GM19397 (cell line): ENCODE measurements at regions not wholly inside any gene's neighbourhood (a gene's known extent, or its start where the extent isn't known, plus 50 kb on each side); places are given as distances from the start of the nearest gene placed in this dataset.

Source experiments
- ATAC-seq: cut with Tn5 transposase; IDR thresholded peaks from one replicate; pipeline ENCODE4 v1.9.1; 2021; ENCODE audit warnings: mild to moderate bottlenecking, moderate library complexity; ENCODE audit not compliant: unreplicated experiment

DNA sequence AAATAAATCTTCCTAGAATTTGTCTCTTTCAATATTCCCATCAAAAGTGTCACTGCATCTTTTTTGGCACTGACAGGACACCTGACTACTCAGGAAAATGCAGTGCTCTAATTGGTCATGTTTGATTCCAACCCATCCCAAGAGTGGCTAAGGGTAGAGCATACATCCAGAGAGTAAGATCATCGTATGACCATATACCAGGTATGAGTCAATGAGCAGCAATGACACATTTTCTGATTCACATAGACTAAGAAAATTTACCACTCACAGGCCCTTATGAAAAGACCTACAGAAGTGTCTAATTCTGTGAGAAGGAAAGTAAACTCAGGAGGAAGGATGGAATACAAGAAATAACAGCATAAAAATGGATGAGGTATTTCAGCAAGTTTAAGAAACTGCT is 434.2 kb downstream of the ZIC1 start:
- no peak for ATAC-seq

DNA sequence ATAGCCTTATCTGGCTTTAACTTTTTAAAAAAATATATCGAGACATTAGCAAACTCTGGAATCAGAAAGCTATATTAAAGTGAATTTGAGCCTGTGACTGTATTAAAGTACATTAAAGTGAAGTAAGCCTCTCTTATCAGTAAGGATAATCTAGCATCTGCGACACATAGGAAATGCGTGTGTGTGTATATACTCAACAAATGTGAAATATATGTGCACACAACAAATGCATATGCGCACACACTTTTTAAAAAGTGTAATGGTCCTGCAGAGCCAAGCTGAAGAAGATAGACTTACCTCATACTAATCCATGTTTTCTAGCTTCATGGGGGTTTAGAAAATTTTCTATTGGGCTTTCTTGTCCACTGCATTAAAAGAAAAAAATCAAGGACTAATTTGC is 437.1 kb downstream of the ZIC1 start:
- ATAC-seq, result no peak

- no peak for ATAC-seq
These were observed 437.8 kb downstream of the ZIC1 start for GRCh38 chr3:147846854-147847478.

DNA sequence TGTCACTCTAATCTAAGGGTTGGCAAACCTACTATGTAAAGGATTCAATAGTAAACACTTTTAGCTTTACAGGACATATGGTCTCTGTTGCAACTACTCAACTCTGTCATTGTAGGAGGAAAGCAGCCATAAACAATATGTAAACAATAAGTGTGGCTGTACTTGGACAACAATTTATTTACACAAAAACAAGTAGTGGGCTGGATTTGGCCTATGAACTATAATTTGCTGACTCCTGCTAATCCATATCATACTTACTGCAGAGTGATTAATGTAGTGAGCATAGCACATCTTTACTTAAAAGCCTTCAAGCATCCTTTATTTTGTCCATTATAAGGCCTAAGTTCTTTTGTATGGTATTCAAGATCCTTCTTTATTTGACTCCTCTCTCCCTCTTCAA is 441.9 kb downstream of the ZIC1 start:
- ATAC-seq, result no peak

- ATAC-seq, result no peak
These were observed 445.4 kb downstream of the ZIC1 start for GRCh38 chr3:147854542-147854941.

GRCh38 chr3:147864754-147865354 is 455.7 kb downstream of the ZIC1 start:
- no peak for ATAC-seq

GRCh38 chr3:147866561-147866960 is 457.4 kb downstream of the ZIC1 start:
- no peak for ATAC-seq

- no peak for ATAC-seq
These were observed 463.4 kb downstream of the ZIC1 start for GRCh38 chr3:147872568-147872967.

DNA sequence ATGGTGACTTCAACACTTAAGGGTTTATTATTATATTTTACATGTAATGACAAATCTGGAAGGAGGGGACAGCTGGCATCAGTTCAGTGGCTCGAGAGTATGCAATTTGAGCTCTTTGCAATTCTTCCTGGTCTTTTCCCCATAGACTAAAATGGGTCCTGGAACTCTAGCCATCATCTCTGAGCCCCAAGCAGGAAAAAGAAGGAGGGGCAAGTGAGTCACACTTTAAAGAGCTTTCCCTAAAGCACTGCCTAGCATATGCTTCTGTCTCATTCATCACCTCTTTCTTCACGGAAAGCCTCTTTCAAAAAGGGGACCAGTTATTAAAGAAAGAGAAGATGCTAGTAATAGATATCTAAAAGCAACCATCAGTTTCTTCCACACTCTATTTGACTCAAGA is 466.3 kb downstream of the ZIC1 start:
- no peak for ATAC-seq

DNA sequence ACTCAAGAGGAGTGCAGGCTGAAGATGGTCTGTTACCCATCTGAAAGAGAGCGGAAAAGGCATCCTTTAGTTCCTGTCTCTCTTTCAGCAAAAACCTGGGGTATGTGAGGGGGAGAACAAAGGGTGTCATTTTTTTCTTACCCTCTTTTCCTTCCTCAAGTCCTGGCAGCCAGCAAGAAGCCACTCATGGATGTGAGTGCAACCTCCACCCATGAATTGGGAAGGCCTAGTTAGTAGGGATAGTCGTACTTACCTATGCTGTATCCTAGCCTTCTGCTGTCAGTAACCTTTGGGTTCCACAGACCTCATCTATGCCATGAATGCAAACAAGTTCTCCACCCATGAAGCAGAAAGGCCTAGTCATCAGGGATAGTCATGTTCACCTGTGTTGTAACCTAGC is 472.8 kb downstream of the ZIC1 start:
- no peak for ATAC-seq

DNA sequence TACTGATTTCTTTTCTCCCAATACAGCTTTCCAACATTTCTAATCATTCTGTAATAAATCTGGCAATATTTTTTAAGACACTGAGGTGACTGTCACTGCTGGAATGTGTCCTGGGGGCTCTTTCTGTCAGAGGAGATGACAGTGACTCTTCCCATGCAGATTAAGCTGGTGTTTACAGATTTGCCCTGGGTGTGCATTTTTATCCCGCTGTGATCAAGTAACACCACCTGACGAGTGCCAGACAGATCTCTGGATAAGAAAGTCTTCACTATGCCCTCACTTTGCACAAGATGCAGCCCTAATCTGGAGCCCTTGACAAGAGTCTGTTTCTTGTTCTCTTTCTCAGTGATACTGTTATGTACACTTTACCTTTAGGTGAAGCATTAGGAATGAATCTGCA is 477.7 kb downstream of the ZIC1 start:
- ATAC-seq, result no peak

GRCh38 chr3:147887797-147888196 is 478.6 kb downstream of the ZIC1 start:
- ATAC-seq, result no peak

- ATAC-seq, result peak; percentile 93
These were observed 480.9 kb downstream of the ZIC1 start for GRCh38 chr3:147890114-147890513.

DNA sequence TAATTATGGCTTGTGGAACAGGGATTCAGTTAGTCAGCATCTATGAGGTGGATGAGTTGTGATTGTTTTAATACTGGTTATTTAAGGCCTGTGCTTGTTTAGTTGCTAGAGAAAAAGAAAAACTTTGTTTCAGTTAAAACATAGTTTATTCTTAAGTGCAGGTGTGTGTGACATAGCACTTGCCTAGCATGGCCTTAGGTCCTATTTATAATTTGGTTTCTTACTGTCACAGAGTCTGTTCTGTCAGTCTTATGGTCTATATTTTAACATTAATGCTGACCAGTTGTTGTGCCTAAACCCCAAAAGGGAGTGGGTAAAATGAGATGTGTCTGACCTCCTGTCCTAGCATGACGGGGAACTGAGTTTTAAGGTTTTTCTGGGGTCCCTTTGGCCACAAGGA is 486.3 kb downstream of the ZIC1 start:
- ATAC-seq, result no peak

DNA sequence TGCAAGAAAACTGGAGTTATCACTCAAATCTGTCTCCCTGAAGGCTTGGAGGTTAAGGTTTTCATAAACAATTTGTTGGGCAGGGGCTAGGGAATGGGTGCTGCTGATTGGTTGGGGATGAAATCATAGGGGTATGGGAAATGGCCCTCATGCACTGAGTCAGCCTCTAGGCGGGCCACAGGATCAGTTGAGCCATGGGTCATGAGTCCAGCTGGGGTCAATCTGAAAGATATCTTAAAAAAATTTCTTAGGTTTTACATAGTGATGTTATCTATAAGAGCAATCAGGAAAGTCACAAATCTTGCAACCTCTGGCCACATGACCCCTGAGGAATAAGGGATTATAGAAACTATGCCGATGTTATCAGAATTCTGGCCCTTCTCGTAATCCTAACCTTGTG is 491.7 kb downstream of the ZIC1 start:
- no peak for ATAC-seq

- no peak for ATAC-seq
These were observed 493.9 kb downstream of the ZIC1 start for GRCh38 chr3:147903026-147903425.

DNA sequence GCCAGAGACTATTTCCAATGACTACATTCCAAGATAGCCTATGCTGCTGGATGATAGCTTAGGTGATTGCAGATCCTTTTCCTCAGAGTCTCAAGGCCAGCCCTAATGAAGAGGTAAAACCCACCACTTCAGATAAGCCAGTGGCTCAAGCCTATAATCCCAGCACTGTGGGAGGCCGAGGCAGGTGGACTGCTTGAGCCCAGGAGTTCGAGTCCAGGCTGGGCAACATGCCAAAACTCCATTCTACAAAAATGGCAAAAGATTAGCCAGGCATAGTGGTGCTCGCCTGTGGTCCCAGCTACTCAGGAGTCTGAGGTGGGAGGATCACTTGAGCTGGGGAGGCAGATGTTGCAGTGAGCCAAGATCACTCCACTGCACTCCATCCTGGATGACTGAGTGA is 495.3 kb downstream of the ZIC1 start:
- no peak for ATAC-seq

- ATAC-seq, result no peak
These were observed 497.1 kb downstream of the ZIC1 start for GRCh38 chr3:147906285-147906684.

DNA sequence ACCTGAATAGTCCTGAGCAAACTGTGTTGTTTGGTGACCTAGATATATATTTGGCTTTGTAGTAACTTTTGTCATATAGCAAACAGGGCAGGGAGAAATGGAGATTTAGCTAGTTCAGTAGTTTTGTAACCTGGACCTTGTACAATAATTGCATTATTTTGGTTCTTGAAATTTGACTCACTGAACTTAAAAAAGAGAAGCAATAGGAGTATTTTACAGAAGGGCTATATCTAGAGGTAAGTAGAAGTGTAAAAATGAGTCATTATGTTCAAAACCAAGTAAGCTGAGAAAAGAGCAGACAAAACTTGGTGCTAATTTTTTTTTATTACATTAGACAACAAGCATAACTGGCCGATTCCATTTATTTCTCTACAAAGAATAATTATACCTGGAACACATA is 505.4 kb downstream of the ZIC1 start:
- no peak for ATAC-seq

GRCh38 chr3:147915057-147915456 is 505.9 kb downstream of the ZIC1 start:
- no peak for ATAC-seq

- ATAC-seq, result no peak
These were observed 510.3 kb downstream of the ZIC1 start for GRCh38 chr3:147919496-147919895.

- ATAC-seq, result no peak
These were observed 511.9 kb downstream of the ZIC1 start for GRCh38 chr3:147921051-147921450.

- ATAC-seq, result no peak
These were observed 515.6 kb downstream of the ZIC1 start for GRCh38 chr3:147924755-147925154.
